Uterus (tissue), 3 donors: ENCODE measurements at regions not wholly inside any gene's neighbourhood (a gene's known extent, or its start where the extent isn't known, plus 50 kb on each side); places are given as distances from the start of the nearest gene placed in this dataset.
"Not testable (repeated sequence)": the region's sequence is repeated elsewhere in the genome, so short reads cannot be mapped to it uniquely, and the experiment has no call there.

Experiments used
- DNase-seq, 2 donors: peaks; one replicate each; pipeline ENCODE4 v3.0.0-alpha.2; 2019 to 2020
- H3K27ac ChIP-seq, 2 donors: fragments of 200-600 bp; sonication (generic); 1 replicate in 1 of 2; 2 replicates in 1 of 2; pipeline ENCODE4 v1.5.1; 2016 to 2018
- H3K27me3 ChIP-seq, 2 donors: fragments of 200-600 bp; sonication (generic); one replicate each; pipeline ENCODE4 v1.5.1; 2018 to 2019; ENCODE audit warnings: control low read depth in 1 of 2
- H3K36me3 ChIP-seq, 2 donors: fragments of 200-600 bp; sonication (generic); one replicate each; pipeline ENCODE4 v1.5.1; 2019; ENCODE audit warnings: control low read depth in 1 of 2
- H3K4me1 ChIP-seq, 2 donors: fragments of 200-600 bp; sonication (generic); one replicate each; pipeline ENCODE4 v1.5.1; 2018 to 2019; ENCODE audit warnings: control low read depth in 1 of 2
- H3K4me3 ChIP-seq, 2 donors: fragments of 200-600 bp; sonication (generic); 1 replicate in 1 of 2; 2 replicates in 1 of 2; pipeline ENCODE4 v1.5.1; 2018 to 2019; ENCODE audit warnings: mild to moderate bottlenecking in 1 of 2
- H3K9me3 ChIP-seq, 2 donors: fragments of 200-600 bp; sonication (generic); one replicate each; pipeline ENCODE4 v1.5.1; 2019; ENCODE audit warnings: control low read depth in 1 of 2
- CTCF ChIP-seq, 4 experiments: fragments of 200-600 bp in 2 of 4; fragments of 450-650 bp in 2 of 4; sonication (generic) in 2 of 4; IDR thresholded peaks; one replicate each; pipeline ENCODE4 v1.5.1; 2016 to 2019; ENCODE audit warnings: antibody characterized with exemption in 4 of 4, mild to moderate bottlenecking in 2 of 4, moderate library complexity in 1 of 4
- POLR2A ChIP-seq, 2 donors: fragments of 450-650 bp; IDR thresholded peaks; one replicate each; pipeline ENCODE4 v1.6.1; 2016; ENCODE audit warnings: antibody characterized with exemption in 2 of 2, mild to moderate bottlenecking in 1 of 2, moderate library complexity in 1 of 2
- intact Hi-C: fragments of 100-400 bp; cut with DNase I; formaldehyde crosslinking; loops from one replicate; pipeline ENCODE4 v1.15.1; 2023; ENCODE audit warnings: low total_unique reads
- donor health status: DM: yes; HTN: yes; CAD: no.

GRCh38 chr5:89524785-89525184 lies 641.8 kb upstream of the MEF2C start:
- TF ChIP-seq POLR2A (IDR thresholded peaks at IDR 0.05) (no peak), CTCF (IDR thresholded peaks at IDR 0.05) (no peak)
- Histone ChIP-seq H3K36me3 (no peaks in the 10 kb centered on the region), H3K9me3 (no peaks in the 10 kb centered on the region), H3K27ac (no peak overlapping the region), H3K4me3 (no peak overlapping the region), H3K4me1 (no peaks in the 10 kb centered on the region), H3K27me3 (no peaks in the 10 kb centered on the region)
- no peak for DNase-seq
- intact Hi-C loops = no loop called here

GRCh38 chr5:89523867-89524266 lies 640.9 kb upstream of the MEF2C start:
- H3K4me3 ChIP-seq, H3K4me1 ChIP-seq, DNase-seq, intact Hi-C loops, H3K27ac ChIP-seq, H3K9me3 ChIP-seq, H3K27me3 ChIP-seq, H3K36me3 ChIP-seq: not testable (repeated sequence)

GRCh38 chr5:89520771-89521170 lies 637.8 kb upstream of the MEF2C start:
- no peak overlapping the region for H3K27ac ChIP-seq
- H3K36me3 ChIP-seq = no peaks in the 10 kb centered on the region
- no peak overlapping the region for H3K4me3 ChIP-seq
- no peaks in the 10 kb centered on the region for H3K4me1 ChIP-seq
- no peak for DNase-seq
- no peak for TF ChIP-seq CTCF (IDR thresholded peaks at IDR 0.05)
- TF ChIP-seq POLR2A (IDR thresholded peaks at IDR 0.05) = no peak
- no peaks in the 10 kb centered on the region for H3K9me3 ChIP-seq
- no peaks in the 10 kb centered on the region for H3K27me3 ChIP-seq
- intact Hi-C loops = no loop called here

GRCh38 chr5:89513299-89514044 lies 630.5 kb upstream of the MEF2C start:
- H3K27me3 ChIP-seq = no peaks in the 10 kb centered on the region
- no peak for DNase-seq
- no peaks in the 10 kb centered on the region for H3K4me1 ChIP-seq
- TF ChIP-seq CTCF (IDR thresholded peaks at IDR 0.05) (no peak), POLR2A (IDR thresholded peaks at IDR 0.05) (no peak)
- no peaks in the 10 kb centered on the region for H3K36me3 ChIP-seq
- H3K9me3 ChIP-seq = no peaks in the 10 kb centered on the region
- H3K27ac ChIP-seq = no peak overlapping the region
- H3K4me3 ChIP-seq = no peak overlapping the region
- intact Hi-C loops = no loop called here

- DNase-seq = no peak
- H3K27me3 ChIP-seq = no peaks in the 10 kb centered on the region
- intact Hi-C loops = no loop called here
Observed at GRCh38 chr5:89504051-89504450, 621.1 kb upstream of the MEF2C start.

More at GRCh38 chr5:89504051-89504450, 621.1 kb upstream of the MEF2C start:
- Histone ChIP-seq H3K4me3 (no peak overlapping the region), H3K9me3 (no peaks in the 10 kb centered on the region), H3K36me3 (no peaks in the 10 kb centered on the region), H3K27ac (no peak overlapping the region), H3K4me1 (no peaks in the 10 kb centered on the region)
- TF ChIP-seq POLR2A (IDR thresholded peaks at IDR 0.05) (no peak), CTCF (IDR thresholded peaks at IDR 0.05) (no peak)
